Transverse colon (tissue), 4 donors: ENCODE measurements at regions not wholly inside any gene's neighbourhood (a gene's known extent, or its start where the extent isn't known, plus 50 kb on each side); places are given as distances from the start of the nearest gene placed in this dataset.
"Not testable (repeated sequence)": the region's sequence is repeated elsewhere in the genome, so short reads cannot be mapped to it uniquely, and the experiment has no call there.

ENCODE experiments used
- POLR2A ChIP-seq: fragments of 450-650 bp; IDR thresholded peaks from one replicate; pipeline ENCODE4 v1.6.1; 2016; ENCODE audit warnings: antibody characterized with exemption, mild to moderate bottlenecking, moderate library complexity
- POLR2AphosphoS5 ChIP-seq, 3 donors: sonication (generic); formaldehyde crosslinking; IDR thresholded peaks; one replicate each; pipeline ENCODE4 v1.6.1; 2016; ENCODE audit warnings: antibody characterized with exemption in 3 of 3
- TF ChIP-seq, protein P1 (sequence below), 5 experiments: fragments of 200-600 bp in 3 of 5; fragments of 450-650 bp in 2 of 5; sonication (generic) in 3 of 5; IDR thresholded peaks; 1 replicate in 2 of 5; 2 replicates in 3 of 5; pipeline ENCODE4 v1.5.1; 2016 to 2017; ENCODE audit warnings: antibody characterized with exemption in 5 of 5, inconsistent platforms in 3 of 5, mild to moderate bottlenecking in 2 of 5, moderate library complexity in 1 of 5

DNA sequence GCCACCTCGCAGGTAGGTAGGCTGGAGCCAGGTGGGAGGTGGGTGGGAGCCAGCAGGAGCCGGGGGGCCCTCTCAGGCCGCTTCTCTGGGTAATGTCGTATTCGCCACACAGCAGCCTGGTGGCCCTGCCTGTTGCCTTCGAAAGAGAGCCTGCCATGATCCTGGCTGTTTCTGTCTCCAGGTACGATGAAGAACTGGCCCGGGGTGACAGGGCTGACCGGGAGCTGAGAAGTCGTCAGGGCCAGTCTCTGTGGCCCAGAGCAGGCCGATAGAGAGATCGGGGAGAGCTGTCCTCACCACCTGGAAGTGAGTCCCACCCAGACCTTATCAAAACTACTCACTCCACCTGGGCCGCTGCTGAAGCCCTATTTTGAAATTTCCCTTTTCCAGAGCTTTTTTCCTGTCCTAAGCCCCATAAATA is 123.9 kb upstream of the TPTE start:
- TF ChIP-seq, protein P1, sequence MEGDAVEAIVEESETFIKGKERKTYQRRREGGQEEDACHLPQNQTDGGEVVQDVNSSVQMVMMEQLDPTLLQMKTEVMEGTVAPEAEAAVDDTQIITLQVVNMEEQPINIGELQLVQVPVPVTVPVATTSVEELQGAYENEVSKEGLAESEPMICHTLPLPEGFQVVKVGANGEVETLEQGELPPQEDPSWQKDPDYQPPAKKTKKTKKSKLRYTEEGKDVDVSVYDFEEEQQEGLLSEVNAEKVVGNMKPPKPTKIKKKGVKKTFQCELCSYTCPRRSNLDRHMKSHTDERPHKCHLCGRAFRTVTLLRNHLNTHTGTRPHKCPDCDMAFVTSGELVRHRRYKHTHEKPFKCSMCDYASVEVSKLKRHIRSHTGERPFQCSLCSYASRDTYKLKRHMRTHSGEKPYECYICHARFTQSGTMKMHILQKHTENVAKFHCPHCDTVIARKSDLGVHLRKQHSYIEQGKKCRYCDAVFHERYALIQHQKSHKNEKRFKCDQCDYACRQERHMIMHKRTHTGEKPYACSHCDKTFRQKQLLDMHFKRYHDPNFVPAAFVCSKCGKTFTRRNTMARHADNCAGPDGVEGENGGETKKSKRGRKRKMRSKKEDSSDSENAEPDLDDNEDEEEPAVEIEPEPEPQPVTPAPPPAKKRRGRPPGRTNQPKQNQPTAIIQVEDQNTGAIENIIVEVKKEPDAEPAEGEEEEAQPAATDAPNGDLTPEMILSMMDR (IDR thresholded peaks at IDR 0.05) = not testable (repeated sequence)
- not testable (repeated sequence) for TF ChIP-seq POLR2A; POLR2AphosphoS5 (IDR thresholded peaks at IDR 0.05)
